ENCODE measurements at regions not wholly inside any gene's neighbourhood (a gene's known extent, or its start where the extent isn't known, plus 50 kb on each side); places are given as distances from the start of the nearest gene placed in this dataset.

DNA sequence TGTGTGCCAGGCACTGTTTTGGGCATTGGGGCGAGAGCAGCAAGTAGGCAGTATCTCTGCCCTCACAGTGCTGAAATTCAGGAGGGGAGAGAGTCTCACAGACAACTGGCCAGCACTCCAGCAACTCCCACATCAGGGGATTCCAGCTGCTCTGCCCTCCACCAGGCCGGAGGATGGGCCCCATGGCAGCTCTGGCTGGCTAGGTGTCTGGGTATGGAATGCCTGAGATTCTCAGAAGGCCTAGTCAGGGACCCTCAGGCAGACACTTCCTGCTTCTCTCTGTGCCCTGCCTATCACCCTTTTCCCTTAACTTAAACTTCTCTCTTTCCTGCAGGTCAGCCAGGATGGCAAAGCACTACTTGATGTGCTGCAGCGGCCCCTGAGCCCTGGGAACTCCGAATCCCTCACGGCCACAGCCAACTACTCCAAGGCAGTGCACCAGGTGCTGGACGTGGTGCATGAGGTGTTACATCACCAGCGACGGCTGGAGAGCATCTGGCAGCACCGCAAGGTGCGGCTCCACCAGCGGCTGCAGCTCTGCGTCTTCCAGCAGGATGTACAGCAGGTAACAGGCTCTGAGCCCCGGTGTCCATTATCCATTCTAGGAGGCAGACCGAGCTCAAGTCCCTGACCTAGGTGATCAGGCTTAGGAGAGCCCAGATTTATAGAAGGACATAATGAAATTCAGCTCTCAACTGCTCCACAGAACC is 342.2 kb upstream of the ROPN1 start:
- TF ChIP-seq ZBTB33 (IDR thresholded peaks at IDR 0.05) (no peak), HNF4G (IDR thresholded peaks at IDR 0.05) (no peak), FOXA2 (IDR thresholded peaks at IDR 0.05) (no peak)
- TF ChIP-seq, protein P1, sequence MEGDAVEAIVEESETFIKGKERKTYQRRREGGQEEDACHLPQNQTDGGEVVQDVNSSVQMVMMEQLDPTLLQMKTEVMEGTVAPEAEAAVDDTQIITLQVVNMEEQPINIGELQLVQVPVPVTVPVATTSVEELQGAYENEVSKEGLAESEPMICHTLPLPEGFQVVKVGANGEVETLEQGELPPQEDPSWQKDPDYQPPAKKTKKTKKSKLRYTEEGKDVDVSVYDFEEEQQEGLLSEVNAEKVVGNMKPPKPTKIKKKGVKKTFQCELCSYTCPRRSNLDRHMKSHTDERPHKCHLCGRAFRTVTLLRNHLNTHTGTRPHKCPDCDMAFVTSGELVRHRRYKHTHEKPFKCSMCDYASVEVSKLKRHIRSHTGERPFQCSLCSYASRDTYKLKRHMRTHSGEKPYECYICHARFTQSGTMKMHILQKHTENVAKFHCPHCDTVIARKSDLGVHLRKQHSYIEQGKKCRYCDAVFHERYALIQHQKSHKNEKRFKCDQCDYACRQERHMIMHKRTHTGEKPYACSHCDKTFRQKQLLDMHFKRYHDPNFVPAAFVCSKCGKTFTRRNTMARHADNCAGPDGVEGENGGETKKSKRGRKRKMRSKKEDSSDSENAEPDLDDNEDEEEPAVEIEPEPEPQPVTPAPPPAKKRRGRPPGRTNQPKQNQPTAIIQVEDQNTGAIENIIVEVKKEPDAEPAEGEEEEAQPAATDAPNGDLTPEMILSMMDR (IDR thresholded peaks at IDR 0.05; ENCODE audit: low read depth, low read length, missing input control) = no peak

All from liver (tissue), 3 donors.